Endothelial cell of umbilical vein (primary cell): ENCODE measurements at regions not wholly inside any gene's neighbourhood (a gene's known extent, or its start where the extent isn't known, plus 50 kb on each side); places are given as distances from the start of the nearest gene placed in this dataset.

ENCODE experiments used
- EZH2 ChIP-seq: IDR thresholded peaks from 2 replicates; pipeline ENCODE4 v1.6.1; 2012; ENCODE audit warnings: borderline replicate concordance, low read depth, mild to moderate bottlenecking, moderate library complexity, low read length, inconsistent platforms; ENCODE audit not compliant: severe bottlenecking
- FOS ChIP-seq: IDR thresholded peaks from 2 replicates; pipeline ENCODE4 v1.6.1; 2011; ENCODE audit warnings: mild to moderate bottlenecking, low read length, moderate library complexity, borderline replicate concordance; ENCODE audit not compliant: insufficient read depth
- GATA2 ChIP-seq: IDR thresholded peaks from 2 replicates; pipeline ENCODE4 v1.7.0; 2011; ENCODE audit warnings: low read depth, mild to moderate bottlenecking, moderate library complexity, mixed read lengths, low read length; ENCODE audit not compliant: insufficient read length, insufficient read depth
- JUN ChIP-seq: IDR thresholded peaks from 2 replicates; pipeline ENCODE4 v1.6.1; 2011; ENCODE audit warnings: borderline replicate concordance, low read depth; ENCODE audit not compliant: insufficient read length, insufficient read depth
- MYC ChIP-seq: IDR thresholded peaks from one replicate; pipeline ENCODE4 v1.6.1; 2011; ENCODE audit warnings: mild to moderate bottlenecking, low read depth, low read length
- POLR2A ChIP-seq: IDR thresholded peaks from 2 replicates; pipeline ENCODE4 v1.6.1; 2012; ENCODE audit warnings: low read depth, mild to moderate bottlenecking, control low read depth, low read length
- POLR2AphosphoS5 ChIP-seq: IDR thresholded peaks from 2 replicates; pipeline ENCODE4 v1.6.1; 2012; ENCODE audit warnings: low read depth, mild to moderate bottlenecking, control low read depth, low read length, moderate library complexity; ENCODE audit not compliant: insufficient read depth
- TF ChIP-seq, protein P1 (sequence below), 2 donors: IDR thresholded peaks; 1 replicate in 1 of 2; 2 replicates in 1 of 2; pipeline ENCODE4 v1.5.1; 2011; ENCODE audit warnings: low read length in 2 of 2, mild to moderate bottlenecking in 2 of 2, moderate library complexity in 2 of 2, control low read depth in 1 of 2, inconsistent platforms in 1 of 2, low read depth in 1 of 2; ENCODE audit not compliant: insufficient read depth in 1 of 2; ENCODE audit errors: extremely low read depth in 1 of 2
- TF ChIP-seq, protein P2 (sequence below): IDR thresholded peaks from 2 replicates; pipeline ENCODE4 v1.6.1; 2011; ENCODE audit not compliant: insufficient read depth, insufficient read length

DNA sequence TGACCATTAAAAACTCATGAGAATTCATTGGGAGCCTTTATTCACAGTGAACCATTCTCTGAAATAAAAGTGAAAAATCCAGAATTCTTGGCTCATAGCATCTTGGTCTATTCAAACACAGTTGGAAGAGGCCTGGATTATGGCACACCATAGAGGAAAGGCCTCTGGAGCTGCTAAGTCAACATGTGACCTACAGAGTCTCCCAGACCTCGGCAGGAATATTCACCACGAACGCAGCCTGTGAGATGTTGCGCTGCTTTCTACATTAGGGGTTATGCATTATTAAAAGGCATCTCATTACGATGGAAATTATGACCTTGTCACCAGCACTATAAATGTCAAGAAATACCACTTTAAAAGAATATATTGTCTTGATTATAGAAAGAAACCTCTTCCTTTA, 132.6 kb downstream of the EFNB2 start:
- TF ChIP-seq, protein P1, sequence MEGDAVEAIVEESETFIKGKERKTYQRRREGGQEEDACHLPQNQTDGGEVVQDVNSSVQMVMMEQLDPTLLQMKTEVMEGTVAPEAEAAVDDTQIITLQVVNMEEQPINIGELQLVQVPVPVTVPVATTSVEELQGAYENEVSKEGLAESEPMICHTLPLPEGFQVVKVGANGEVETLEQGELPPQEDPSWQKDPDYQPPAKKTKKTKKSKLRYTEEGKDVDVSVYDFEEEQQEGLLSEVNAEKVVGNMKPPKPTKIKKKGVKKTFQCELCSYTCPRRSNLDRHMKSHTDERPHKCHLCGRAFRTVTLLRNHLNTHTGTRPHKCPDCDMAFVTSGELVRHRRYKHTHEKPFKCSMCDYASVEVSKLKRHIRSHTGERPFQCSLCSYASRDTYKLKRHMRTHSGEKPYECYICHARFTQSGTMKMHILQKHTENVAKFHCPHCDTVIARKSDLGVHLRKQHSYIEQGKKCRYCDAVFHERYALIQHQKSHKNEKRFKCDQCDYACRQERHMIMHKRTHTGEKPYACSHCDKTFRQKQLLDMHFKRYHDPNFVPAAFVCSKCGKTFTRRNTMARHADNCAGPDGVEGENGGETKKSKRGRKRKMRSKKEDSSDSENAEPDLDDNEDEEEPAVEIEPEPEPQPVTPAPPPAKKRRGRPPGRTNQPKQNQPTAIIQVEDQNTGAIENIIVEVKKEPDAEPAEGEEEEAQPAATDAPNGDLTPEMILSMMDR (IDR thresholded peaks at IDR 0.05; ENCODE audit: extremely low read depth in 1 of 2, insufficient read depth in 1 of 2, low read depth in 1 of 2, low read length in 2 of 2): no peak
- TF ChIP-seq JUN (no peak), POLR2A (no peak), EZH2 (no peak), POLR2AphosphoS5 (no peak), GATA2 (no peak), FOS (no peak), MYC (no peak)
- TF ChIP-seq, protein P2, sequence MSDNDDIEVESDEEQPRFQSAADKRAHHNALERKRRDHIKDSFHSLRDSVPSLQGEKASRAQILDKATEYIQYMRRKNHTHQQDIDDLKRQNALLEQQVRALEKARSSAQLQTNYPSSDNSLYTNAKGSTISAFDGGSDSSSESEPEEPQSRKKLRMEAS: no peak
